Endodermal cell (in vitro differentiated cells): ENCODE measurements at regions not wholly inside any gene's neighbourhood (a gene's known extent, or its start where the extent isn't known, plus 50 kb on each side); places are given as distances from the start of the nearest gene placed in this dataset.

ENCODE experiments used
- DNase-seq: peaks from one replicate; pipeline ENCODE4 v3.0.0-alpha.2; 2017
- H3K27ac ChIP-seq: 2 replicates; pipeline ENCODE4 v1.5.1; 2013; ENCODE audit warnings: mild to moderate bottlenecking, low read depth, low read length, moderate library complexity
- H3K27me3 ChIP-seq: 2 replicates; pipeline ENCODE4 v1.6.1; 2013; ENCODE audit warnings: mild to moderate bottlenecking, low read length, moderate library complexity; ENCODE audit not compliant: insufficient read depth, control insufficient read depth, poor library complexity, severe bottlenecking
- H3K36me3 ChIP-seq: 2 replicates; pipeline ENCODE4 v1.7.0; 2013; ENCODE audit warnings: mild to moderate bottlenecking, low read length, moderate library complexity; ENCODE audit not compliant: control insufficient read depth, insufficient read depth
- H3K4me1 ChIP-seq: one replicate; pipeline ENCODE4 v1.7.0; 2013; ENCODE audit warnings: low read length; ENCODE audit not compliant: control insufficient read depth, insufficient read depth
- H3K4me3 ChIP-seq: 2 replicates; pipeline ENCODE4 v1.5.1; 2013; ENCODE audit warnings: mild to moderate bottlenecking, low read length, moderate library complexity
- H3K9ac ChIP-seq: 2 replicates; pipeline ENCODE4 v1.6.1; 2013; ENCODE audit warnings: mild to moderate bottlenecking, low read length, moderate library complexity; ENCODE audit not compliant: poor library complexity, severe bottlenecking; ENCODE audit errors: extremely low read depth
- H3K9me3 ChIP-seq: 2 replicates; pipeline ENCODE4 v1.6.1; 2013; ENCODE audit warnings: mild to moderate bottlenecking, low read length, moderate library complexity; ENCODE audit not compliant: control insufficient read depth
- H3K27ac Mint-ChIP-seq: 2 replicates; pipeline ENCODE4 v1.8.0; 2020; ENCODE audit warnings: mixed read lengths
- H3K27me3 Mint-ChIP-seq: 2 replicates; pipeline ENCODE4 v1.8.0; 2021; ENCODE audit warnings: mild to moderate bottlenecking, mixed read lengths; ENCODE audit not compliant: insufficient read depth
- H3K36me3 Mint-ChIP-seq: 2 replicates; pipeline ENCODE4 v1.8.0; 2020; ENCODE audit warnings: low read depth, mixed read lengths
- H3K4me1 Mint-ChIP-seq: 2 replicates; pipeline ENCODE4 v1.8.0; 2020; ENCODE audit warnings: mixed read lengths
- H3K4me3 Mint-ChIP-seq: 2 replicates; pipeline ENCODE4 v1.8.0; 2020; ENCODE audit warnings: mild to moderate bottlenecking, moderate library complexity, mixed read lengths
- H3K9me3 Mint-ChIP-seq: 2 replicates; pipeline ENCODE4 v1.8.0; 2020; ENCODE audit warnings: mild to moderate bottlenecking, mixed read lengths
- CTCF ChIP-seq: fragments of 200-600 bp; sonication (generic); conservative IDR thresholded peaks from 2 replicates; pipeline ENCODE4 v1.5.0; 2021; ENCODE audit warnings: antibody characterized with exemption, mild to moderate bottlenecking
- WGBS, 2 experiments: methylation state at CpG; one replicate each; pipeline versions ENCODE4 v1.1.5 to v1.1.7; 2013; ENCODE audit warnings: missing lambda C conversion rate in 2 of 2, mixed read lengths in 1 of 2; ENCODE audit not compliant: insufficient coverage in 1 of 2, insufficient read length in 1 of 2; 5-methylcytosine and 5-hydroxymethylcytosine counted together

GRCh38 chr4:177770776-177771175, 328.5 kb upstream of the AGA start:
- Histone ChIP-seq H3K9ac (no peak overlapping the region), H3K9me3 (no peaks in the 10 kb centered on the region), H3K4me1 (no peaks in the 10 kb centered on the region), H3K27ac (no peak overlapping the region), H3K4me3 (no peak overlapping the region), H3K36me3 (no peaks in the 10 kb centered on the region), H3K27me3 (no peaks in the 10 kb centered on the region)
- no peak overlapping the region for H3K4me3 Mint-ChIP-seq
- TF ChIP-seq CTCF, result no peak
- DNase-seq, result no peak
- peaks cover 3% of the 10 kb centered on the region for H3K4me1 Mint-ChIP-seq
- no peaks in the 10 kb centered on the region for H3K36me3 Mint-ChIP-seq
- no peaks in the 10 kb centered on the region for H3K27me3 Mint-ChIP-seq
- no peak overlapping the region for H3K27ac Mint-ChIP-seq
- 93% methylated on average over 1 of the region's 2 CpGs; no CpG with 5 or more reads in 1 of the 2 experiments for WGBS, 2 experiments
- H3K9me3 Mint-ChIP-seq, result no peaks in the 10 kb centered on the region

GRCh38 chr4:177771645-177772044, 329.4 kb upstream of the AGA start:
- 100% methylated on average over 1 of the region's 1 CpG; no CpG with 5 or more reads in 1 of the 2 experiments for WGBS, 2 experiments
- H3K4me3 Mint-ChIP-seq, result no peak overlapping the region
- H3K27ac Mint-ChIP-seq, result no peak overlapping the region

GRCh38 chr4:177778623-177779022, 336.4 kb upstream of the AGA start:
- H3K4me3 ChIP-seq, result no peak overlapping the region
- Mint-ChIP-seq H3K4me3 (no peak overlapping the region), H3K27ac (no peak overlapping the region), H3K4me1 (peaks cover 3% of the 10 kb centered on the region), H3K36me3 (no peaks in the 10 kb centered on the region), H3K27me3 (no peaks in the 10 kb centered on the region), H3K9me3 (peaks cover 6% of the 10 kb centered on the region)
- WGBS, 2 experiments, result 97% methylated on average over 2 of the region's 2 CpGs; no CpG with 5 or more reads in 1 of the 2 experiments
- H3K4me1 ChIP-seq, result no peaks in the 10 kb centered on the region
- peaks cover 3% of the 10 kb centered on the region for H3K9me3 ChIP-seq
- no peaks in the 10 kb centered on the region for H3K36me3 ChIP-seq
- no peak for TF ChIP-seq CTCF
- no peak for DNase-seq
- no peak overlapping the region for H3K27ac ChIP-seq
- no peak overlapping the region for H3K9ac ChIP-seq
- H3K27me3 ChIP-seq, result no peaks in the 10 kb centered on the region

More at GRCh38 chr4:177771645-177772044, 329.4 kb upstream of the AGA start:
- no peak overlapping the region for H3K4me3 ChIP-seq
- no peak for DNase-seq
- no peaks in the 10 kb centered on the region for H3K4me1 ChIP-seq
- no peaks in the 10 kb centered on the region for H3K27me3 ChIP-seq
- H3K27ac ChIP-seq, result no peak overlapping the region
- no peak for TF ChIP-seq CTCF
- H3K36me3 ChIP-seq, result no peaks in the 10 kb centered on the region
- H3K9me3 ChIP-seq, result no peaks in the 10 kb centered on the region
- no peak overlapping the region for H3K9ac ChIP-seq
- Mint-ChIP-seq H3K27me3 (no peaks in the 10 kb centered on the region), H3K4me1 (peaks cover 3% of the 10 kb centered on the region), H3K36me3 (no peaks in the 10 kb centered on the region), H3K9me3 (no peaks in the 10 kb centered on the region)
